IPS-18a (cell line): ENCODE measurements at regions not wholly inside any gene's neighbourhood (a gene's known extent, or its start where the extent isn't known, plus 50 kb on each side); places are given as distances from the start of the nearest gene placed in this dataset.
"Not testable (repeated sequence)": the region's sequence is repeated elsewhere in the genome, so short reads cannot be mapped to it uniquely, and the experiment has no call there.

Experiments used
- H3K27ac ChIP-seq: one replicate; pipeline ENCODE4 v1.5.1; 2013; ENCODE audit warnings: low read length
- H3K27me3 ChIP-seq: one replicate; pipeline ENCODE4 v1.6.1; 2013; ENCODE audit warnings: mild to moderate bottlenecking, low read length; ENCODE audit not compliant: control insufficient read depth, insufficient read depth
- H3K36me3 ChIP-seq: one replicate; pipeline ENCODE4 v1.6.1; 2013; ENCODE audit warnings: low read depth, low read length; ENCODE audit not compliant: control insufficient read depth
- H3K4me1 ChIP-seq: one replicate; pipeline ENCODE4 v1.6.1; 2013; ENCODE audit warnings: low read depth, low read length; ENCODE audit not compliant: control insufficient read depth
- H3K4me3 ChIP-seq: one replicate; pipeline ENCODE4 v1.5.1; 2013; ENCODE audit warnings: low read length
- H3K9ac ChIP-seq: one replicate; pipeline ENCODE4 v1.6.1; 2013; ENCODE audit warnings: mild to moderate bottlenecking, low read length, moderate library complexity
- H3K9me3 ChIP-seq: one replicate; pipeline ENCODE4 v1.6.1; 2013; ENCODE audit warnings: low read depth, low read length; ENCODE audit not compliant: control insufficient read depth

DNA sequence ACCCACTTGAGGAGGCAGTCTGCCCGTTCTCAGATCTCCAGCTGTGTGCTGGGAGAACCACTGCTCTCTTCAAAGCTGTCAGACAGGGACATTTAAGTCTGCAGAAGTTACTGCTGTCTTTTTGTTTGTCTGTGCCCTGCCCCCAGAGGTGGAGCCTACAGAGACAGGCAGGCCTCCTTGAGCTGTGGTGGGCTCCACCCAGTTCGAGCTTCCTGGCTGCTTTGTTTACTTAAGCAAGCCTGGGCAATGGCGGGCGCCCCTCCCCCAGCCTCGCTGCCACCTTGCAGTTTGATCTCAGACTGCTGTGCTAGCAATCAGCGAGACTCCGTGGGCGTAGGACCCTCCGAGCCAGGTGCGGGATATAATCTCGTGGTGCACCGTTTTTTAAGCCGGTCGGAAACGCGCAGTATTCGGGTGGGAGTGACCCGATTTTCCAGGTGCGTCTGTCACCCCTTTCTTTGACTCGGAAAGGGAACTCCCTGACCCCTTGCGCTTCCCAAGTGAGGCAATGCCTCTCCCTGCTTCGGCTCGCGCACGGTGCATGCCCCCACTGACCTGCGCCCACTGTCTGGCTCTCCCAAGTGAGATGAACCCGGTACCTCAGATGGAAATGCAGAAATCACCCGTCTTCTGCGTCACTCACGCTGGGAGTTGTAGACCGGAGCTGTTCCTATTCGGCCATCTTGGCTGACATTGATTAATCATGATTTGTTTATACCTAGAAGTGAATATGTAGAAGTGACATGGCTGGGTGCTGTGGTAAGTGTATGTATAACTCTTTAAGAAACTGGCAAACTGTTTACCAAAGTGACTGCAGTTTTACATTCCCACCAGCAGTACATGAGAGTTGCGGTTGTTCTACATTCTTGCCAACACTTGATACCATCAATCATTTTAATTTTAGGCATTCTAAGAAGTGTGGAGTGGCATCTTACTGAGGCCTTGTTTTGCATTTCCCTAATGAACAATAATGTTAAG, 465.9 kb upstream of the MAP3K7 start:
- H3K9me3 ChIP-seq, H3K9ac ChIP-seq, H3K4me3 ChIP-seq, H3K27ac ChIP-seq, H3K4me1 ChIP-seq, H3K27me3 ChIP-seq, H3K36me3 ChIP-seq: not testable (repeated sequence)

GRCh38 chr6:91045161-91045560, 458.3 kb upstream of the MAP3K7 start:
- Histone ChIP-seq H3K4me3 (no peak overlapping the region), H3K4me1 (no peaks in the 10 kb centered on the region), H3K27me3 (no peaks in the 10 kb centered on the region), H3K36me3 (no peaks in the 10 kb centered on the region), H3K27ac (no peak overlapping the region), H3K9me3 (no peaks in the 10 kb centered on the region), H3K9ac (no peak overlapping the region)

GRCh38 chr6:91043751-91044150, 456.9 kb upstream of the MAP3K7 start:
- no peaks in the 10 kb centered on the region for H3K9me3 ChIP-seq
- H3K4me1 ChIP-seq, result no peaks in the 10 kb centered on the region
- no peak overlapping the region for H3K4me3 ChIP-seq
- no peaks in the 10 kb centered on the region for H3K27me3 ChIP-seq
- H3K27ac ChIP-seq, result no peak overlapping the region
- no peak overlapping the region for H3K9ac ChIP-seq
- no peaks in the 10 kb centered on the region for H3K36me3 ChIP-seq

DNA sequence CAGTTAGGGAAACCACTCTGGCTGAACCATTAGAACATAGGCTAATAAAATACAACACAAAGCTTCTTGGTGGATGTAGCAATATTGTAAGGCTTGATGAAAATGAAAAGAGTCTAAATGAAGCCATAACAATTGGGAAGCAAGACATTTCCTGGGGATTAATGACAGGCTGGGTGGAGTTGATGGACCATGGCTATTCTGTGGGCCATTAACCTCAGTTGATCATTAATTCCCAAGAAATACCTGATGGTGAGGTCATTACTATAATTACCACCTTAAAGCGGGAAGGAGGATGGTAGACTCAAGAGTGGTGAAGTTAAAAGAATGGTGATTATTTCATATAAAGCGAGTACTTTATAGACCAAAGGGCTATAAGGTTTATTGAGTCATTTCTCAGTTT, 455.8 kb upstream of the MAP3K7 start:
- H3K27me3 ChIP-seq, result no peaks in the 10 kb centered on the region
- H3K9me3 ChIP-seq, result no peaks in the 10 kb centered on the region
- H3K27ac ChIP-seq, result no peak overlapping the region
- H3K36me3 ChIP-seq, result no peaks in the 10 kb centered on the region
- H3K9ac ChIP-seq, result no peak overlapping the region
- no peak overlapping the region for H3K4me3 ChIP-seq
- H3K4me1 ChIP-seq, result no peaks in the 10 kb centered on the region

DNA sequence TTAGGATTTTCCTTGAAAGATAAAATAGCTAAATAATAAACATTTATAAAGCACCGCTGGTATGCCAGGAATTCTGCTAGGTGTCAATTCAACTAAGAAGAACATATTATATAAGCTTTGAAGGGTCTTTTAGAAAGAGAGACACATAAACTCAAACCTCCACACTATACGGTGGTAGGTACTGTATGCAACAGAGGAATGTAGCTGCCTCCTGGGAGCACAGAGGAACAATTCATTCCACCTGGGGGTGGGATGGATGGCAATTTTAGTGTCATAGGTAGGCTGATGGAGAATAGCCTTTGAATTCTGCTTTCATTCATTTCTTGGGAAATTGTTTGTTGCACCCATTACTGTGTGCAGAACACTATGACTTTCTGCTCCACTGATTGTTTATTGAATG, 447.1 kb upstream of the MAP3K7 start:
- no peaks in the 10 kb centered on the region for H3K27me3 ChIP-seq
- H3K9ac ChIP-seq, result no peak overlapping the region
- H3K4me3 ChIP-seq, result no peak overlapping the region
- H3K36me3 ChIP-seq, result no peaks in the 10 kb centered on the region
- H3K4me1 ChIP-seq, result peaks cover 4% of the 10 kb centered on the region
- H3K9me3 ChIP-seq, result no peaks in the 10 kb centered on the region
- no peak overlapping the region for H3K27ac ChIP-seq

DNA sequence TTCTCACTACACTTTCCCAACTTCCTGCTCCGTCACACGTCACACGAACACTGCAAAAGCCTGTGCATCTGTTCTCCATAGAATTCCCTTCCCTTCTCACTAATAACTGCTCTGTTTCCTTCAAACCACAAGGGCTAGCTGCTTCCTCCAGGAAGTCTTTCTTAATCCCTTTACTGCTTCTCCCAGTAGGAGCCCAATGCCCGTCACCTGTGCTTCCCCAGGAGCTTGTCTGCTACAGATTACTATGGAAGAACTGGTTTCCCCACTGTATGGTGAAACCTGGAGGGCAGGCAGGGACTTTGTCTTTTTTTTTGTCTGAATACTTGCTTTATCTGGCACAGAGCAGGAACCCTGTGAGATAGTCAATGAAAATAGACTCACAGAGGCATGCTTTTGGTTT, 444.7 kb upstream of the MAP3K7 start:
- H3K27ac ChIP-seq, result no peak overlapping the region
- no peak overlapping the region for H3K9ac ChIP-seq
- H3K4me3 ChIP-seq, result no peak overlapping the region
- H3K36me3 ChIP-seq, result no peaks in the 10 kb centered on the region
- no peaks in the 10 kb centered on the region for H3K27me3 ChIP-seq
- H3K9me3 ChIP-seq, result no peaks in the 10 kb centered on the region
- peaks cover 4% of the 10 kb centered on the region for H3K4me1 ChIP-seq

GRCh38 chr6:91029211-91029610, 442.3 kb upstream of the MAP3K7 start:
- Histone ChIP-seq H3K4me1 (peaks cover 4% of the 10 kb centered on the region), H3K27ac (no peak overlapping the region), H3K4me3 (no peak overlapping the region), H3K27me3 (no peaks in the 10 kb centered on the region), H3K9me3 (no peaks in the 10 kb centered on the region), H3K36me3 (no peaks in the 10 kb centered on the region), H3K9ac (no peak overlapping the region)

DNA sequence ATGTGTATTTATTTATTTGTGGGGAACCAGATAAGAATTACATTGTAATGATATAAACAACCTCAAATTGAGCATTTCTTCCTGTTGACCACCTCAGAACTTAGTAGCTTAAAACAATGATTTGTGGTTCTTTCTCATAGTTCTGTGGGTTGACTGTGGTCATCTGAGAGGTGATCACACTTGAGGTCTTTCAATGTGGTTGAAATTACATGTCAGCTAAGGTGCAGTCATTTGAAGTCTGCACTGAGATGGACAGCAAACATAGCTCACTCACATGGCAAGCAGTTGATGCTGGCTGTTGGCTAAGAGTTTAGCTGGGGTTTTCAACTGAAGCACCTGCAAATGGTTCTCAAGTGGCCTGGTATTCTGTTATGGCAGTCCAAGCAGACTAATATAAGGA, 436.7 kb upstream of the MAP3K7 start:
- Histone ChIP-seq H3K36me3 (no peaks in the 10 kb centered on the region), H3K9ac (no peak overlapping the region), H3K4me1 (no peaks in the 10 kb centered on the region), H3K27ac (no peak overlapping the region), H3K27me3 (no peaks in the 10 kb centered on the region), H3K9me3 (no peaks in the 10 kb centered on the region), H3K4me3 (no peak overlapping the region)

GRCh38 chr6:91020744-91021143, 433.9 kb upstream of the MAP3K7 start:
- Histone ChIP-seq H3K9ac (no peak overlapping the region), H3K9me3 (no peaks in the 10 kb centered on the region), H3K36me3 (no peaks in the 10 kb centered on the region), H3K4me3 (no peak overlapping the region), H3K4me1 (no peaks in the 10 kb centered on the region), H3K27ac (no peak overlapping the region), H3K27me3 (no peaks in the 10 kb centered on the region)

DNA sequence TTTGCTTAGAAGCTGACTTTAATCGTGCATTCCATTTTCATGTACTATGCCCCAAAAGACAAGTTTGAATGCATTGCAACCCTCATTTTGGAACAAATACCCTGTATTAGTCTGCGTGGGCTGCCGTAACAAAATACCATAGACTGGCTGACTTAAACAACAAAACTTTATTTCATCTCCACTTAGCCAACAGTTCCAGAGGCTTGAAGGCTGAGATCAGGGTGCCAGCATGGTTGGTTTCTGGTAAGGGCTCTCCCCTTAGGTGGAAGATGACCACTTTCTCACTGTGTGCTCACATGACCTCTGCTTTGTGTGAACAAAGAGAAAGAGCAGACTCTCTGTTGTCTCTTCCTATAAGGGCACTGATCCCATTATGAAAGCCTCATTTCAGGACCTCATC, 431.7 kb upstream of the MAP3K7 start:
- no peaks in the 10 kb centered on the region for H3K36me3 ChIP-seq

DNA sequence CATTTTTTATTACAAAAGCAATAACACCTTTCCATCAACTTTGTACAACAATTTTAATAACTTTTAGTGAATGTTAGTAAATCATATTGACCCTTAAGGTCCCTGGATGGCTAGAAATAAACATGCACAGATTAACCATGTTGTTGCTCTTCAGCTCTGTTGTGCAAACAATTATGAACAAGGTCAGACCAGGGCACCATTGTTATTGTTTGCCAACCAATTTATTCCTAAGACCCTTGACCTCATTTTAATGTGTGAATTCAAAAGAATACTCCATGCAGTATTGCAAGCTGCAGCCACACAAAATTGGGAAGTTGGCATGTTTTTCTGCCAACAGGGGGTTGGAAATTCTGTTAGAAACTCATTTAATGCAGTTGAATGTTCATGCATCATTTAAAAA, 426.6 kb upstream of the MAP3K7 start:
- no peaks in the 10 kb centered on the region for H3K27me3 ChIP-seq
- no peaks in the 10 kb centered on the region for H3K36me3 ChIP-seq
- H3K9ac ChIP-seq, result no peak overlapping the region
- H3K9me3 ChIP-seq, result no peaks in the 10 kb centered on the region
- H3K4me1 ChIP-seq, result no peaks in the 10 kb centered on the region
- no peak overlapping the region for H3K4me3 ChIP-seq
- H3K27ac ChIP-seq, result no peak overlapping the region

More for the DNA sequence above, 431.7 kb upstream of the MAP3K7 start:
- H3K9me3 ChIP-seq, result no peaks in the 10 kb centered on the region
- no peak overlapping the region for H3K4me3 ChIP-seq
- H3K27ac ChIP-seq, result no peak overlapping the region
- no peaks in the 10 kb centered on the region for H3K4me1 ChIP-seq
- no peak overlapping the region for H3K9ac ChIP-seq
- H3K27me3 ChIP-seq, result no peaks in the 10 kb centered on the region

GRCh38 chr6:90997076-90997475, 410.2 kb upstream of the MAP3K7 start:
- H3K36me3 ChIP-seq, result no peaks in the 10 kb centered on the region

More at GRCh38 chr6:90997076-90997475, 410.2 kb upstream of the MAP3K7 start:
- Histone ChIP-seq H3K9ac (no peak overlapping the region), H3K27me3 (no peaks in the 10 kb centered on the region), H3K9me3 (no peaks in the 10 kb centered on the region), H3K27ac (no peak overlapping the region), H3K4me1 (no peaks in the 10 kb centered on the region), H3K4me3 (no peak overlapping the region)
